ENCODE measurements at regions not wholly inside any gene's neighbourhood (a gene's known extent, or its start where the extent isn't known, plus 50 kb on each side); places are given as distances from the start of the nearest gene placed in this dataset.

DNA sequence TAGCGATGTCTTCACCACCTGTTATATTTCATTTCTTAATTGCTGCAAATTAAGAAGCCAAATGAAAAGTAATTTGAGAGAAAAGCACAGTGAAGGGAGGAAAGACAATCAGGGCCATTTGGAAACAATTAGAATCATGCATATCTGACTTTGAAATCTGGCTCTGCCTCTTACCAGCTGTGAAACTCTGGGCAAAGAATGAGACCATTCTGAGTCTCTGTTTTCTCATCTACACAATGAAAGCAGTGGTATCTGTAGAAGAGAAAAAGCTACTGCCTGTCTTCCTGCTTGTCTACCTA is 334.5 kb upstream of the CYRIA start:
- TF ChIP-seq, protein P1, sequence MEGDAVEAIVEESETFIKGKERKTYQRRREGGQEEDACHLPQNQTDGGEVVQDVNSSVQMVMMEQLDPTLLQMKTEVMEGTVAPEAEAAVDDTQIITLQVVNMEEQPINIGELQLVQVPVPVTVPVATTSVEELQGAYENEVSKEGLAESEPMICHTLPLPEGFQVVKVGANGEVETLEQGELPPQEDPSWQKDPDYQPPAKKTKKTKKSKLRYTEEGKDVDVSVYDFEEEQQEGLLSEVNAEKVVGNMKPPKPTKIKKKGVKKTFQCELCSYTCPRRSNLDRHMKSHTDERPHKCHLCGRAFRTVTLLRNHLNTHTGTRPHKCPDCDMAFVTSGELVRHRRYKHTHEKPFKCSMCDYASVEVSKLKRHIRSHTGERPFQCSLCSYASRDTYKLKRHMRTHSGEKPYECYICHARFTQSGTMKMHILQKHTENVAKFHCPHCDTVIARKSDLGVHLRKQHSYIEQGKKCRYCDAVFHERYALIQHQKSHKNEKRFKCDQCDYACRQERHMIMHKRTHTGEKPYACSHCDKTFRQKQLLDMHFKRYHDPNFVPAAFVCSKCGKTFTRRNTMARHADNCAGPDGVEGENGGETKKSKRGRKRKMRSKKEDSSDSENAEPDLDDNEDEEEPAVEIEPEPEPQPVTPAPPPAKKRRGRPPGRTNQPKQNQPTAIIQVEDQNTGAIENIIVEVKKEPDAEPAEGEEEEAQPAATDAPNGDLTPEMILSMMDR (IDR thresholded peaks at IDR 0.05), result no peak
- TF ChIP-seq POLR2AphosphoS5 (IDR thresholded peaks at IDR 0.05), result no peak

All from prostate gland (tissue), 2 donors.